ENCODE measurements at regions not wholly inside any gene's neighbourhood (a gene's known extent, or its start where the extent isn't known, plus 50 kb on each side); places are given as distances from the start of the nearest gene placed in this dataset.
A peak's percentile ranks its signal among the peaks of the same experiment; 100 is the strongest.

DNA sequence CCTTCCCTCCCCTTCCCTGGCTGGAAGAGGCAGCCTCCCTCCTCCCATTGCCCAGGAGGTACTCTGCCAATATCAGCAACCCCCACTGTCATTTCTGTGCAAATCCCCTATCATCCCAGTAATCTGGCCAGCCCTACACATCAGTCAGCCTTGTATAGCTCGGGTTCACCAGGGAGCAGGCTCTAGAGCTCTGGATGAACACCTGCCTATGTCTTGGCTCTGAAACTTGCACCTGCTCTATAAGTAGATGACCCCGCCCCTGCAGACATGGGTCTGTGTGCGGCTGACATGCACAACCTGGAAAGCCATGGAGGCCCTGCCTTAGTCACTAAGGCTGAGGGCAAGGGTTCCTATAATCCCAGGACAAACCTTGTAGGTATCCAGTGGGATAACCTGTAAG, 1042.9 kb downstream of the UQCRFS1 start:
- Mint-ChIP-seq H3K4me1 (peaks cover 76% of the 10 kb centered on the region), H3K27ac (peak overlapping the region; percentile 95), H3K9me3 (no peaks in the 10 kb centered on the region), H3K4me3 (peak overlapping the region; percentile 61), H3K36me3 (ENCODE audit: low read depth) (no peaks in the 10 kb centered on the region), H3K27me3 (ENCODE audit: low read depth, poor library complexity) (peaks cover 7% of the 10 kb centered on the region)
- no peak for DNase-seq
- TF ChIP-seq CTCF (IDR thresholded peaks at IDR 0.05) = no peak

DNA sequence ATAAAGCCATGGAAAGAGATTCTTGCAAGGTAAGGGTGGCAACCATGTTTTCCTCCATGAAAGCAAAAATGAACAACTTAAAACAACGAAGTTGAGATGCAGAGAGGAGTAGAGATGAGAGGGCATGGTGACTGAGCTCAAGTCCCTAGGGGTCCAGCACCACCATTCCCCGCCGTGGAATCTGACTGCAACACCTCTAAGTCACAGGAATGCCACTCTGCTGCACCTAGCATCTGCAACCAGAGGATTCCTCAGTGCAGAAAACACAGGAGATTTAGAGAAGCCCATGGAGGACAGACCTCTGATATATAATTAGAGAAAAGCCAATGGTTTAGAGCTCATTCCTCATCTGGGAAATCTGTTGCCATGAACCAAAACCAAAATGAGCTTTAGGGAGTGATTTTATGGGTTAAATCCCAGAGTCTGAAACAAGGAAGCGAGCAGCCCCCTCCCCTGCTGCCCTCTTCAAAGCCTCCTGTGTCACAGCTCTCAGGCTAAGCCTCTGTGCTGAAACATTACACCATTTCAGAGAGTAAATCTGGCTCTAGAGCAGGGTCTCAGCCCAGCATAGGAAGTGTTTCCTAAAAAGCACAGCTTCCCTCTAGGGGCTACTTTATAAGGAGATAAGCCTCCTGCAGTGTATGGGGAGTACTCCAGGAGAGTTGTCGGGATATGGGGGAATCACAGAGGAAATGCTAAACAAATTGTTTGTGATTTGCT, 1043.6 kb downstream of the UQCRFS1 start:
- peak; percentile 46 for DNase-seq
- peaks cover 82% of the 10 kb centered on the region for H3K4me1 Mint-ChIP-seq
- no peaks in the 10 kb centered on the region for H3K9me3 Mint-ChIP-seq
- H3K27me3 Mint-ChIP-seq (ENCODE audit: low read depth, poor library complexity) = peaks cover 5% of the 10 kb centered on the region
- H3K4me3 Mint-ChIP-seq = peak overlapping the region; percentile 61
- TF ChIP-seq CTCF (IDR thresholded peaks at IDR 0.05) = no peak
- H3K27ac Mint-ChIP-seq = peak overlapping the region; percentile 95
- H3K36me3 Mint-ChIP-seq (ENCODE audit: low read depth) = no peaks in the 10 kb centered on the region

GRCh38 chr19:28168557-28168956, 1044.4 kb downstream of the UQCRFS1 start:
- H3K4me1 Mint-ChIP-seq = peaks cover 89% of the 10 kb centered on the region
- H3K27ac Mint-ChIP-seq = peak overlapping the region; percentile 90
- H3K4me3 Mint-ChIP-seq = peak overlapping the region; percentile 23
- peak; percentile 6 for DNase-seq
- peaks cover 4% of the 10 kb centered on the region for H3K27me3 Mint-ChIP-seq (ENCODE audit: low read depth, poor library complexity)
- no peaks in the 10 kb centered on the region for H3K9me3 Mint-ChIP-seq
- no peak for TF ChIP-seq CTCF (IDR thresholded peaks at IDR 0.05)
- no peaks in the 10 kb centered on the region for H3K36me3 Mint-ChIP-seq (ENCODE audit: low read depth)

GRCh38 chr19:28166025-28166424, 1046.9 kb downstream of the UQCRFS1 start:
- TF ChIP-seq CTCF (IDR thresholded peaks at IDR 0.05) = no peak
- Mint-ChIP-seq H3K27ac (no peak overlapping the region), H3K36me3 (ENCODE audit: low read depth) (no peaks in the 10 kb centered on the region), H3K4me3 (no peak overlapping the region), H3K27me3 (ENCODE audit: low read depth, poor library complexity) (peaks cover 4% of the 10 kb centered on the region), H3K9me3 (peaks cover 11% of the 10 kb centered on the region), H3K4me1 (peaks cover 75% of the 10 kb centered on the region)
- no peak for DNase-seq

- Mint-ChIP-seq H3K36me3 (ENCODE audit: low read depth) (no peaks in the 10 kb centered on the region), H3K27me3 (ENCODE audit: low read depth, poor library complexity) (peaks cover 4% of the 10 kb centered on the region), H3K4me1 (peaks cover 57% of the 10 kb centered on the region), H3K4me3 (no peak overlapping the region), H3K27ac (no peak overlapping the region), H3K9me3 (peaks cover 25% of the 10 kb centered on the region)
- TF ChIP-seq CTCF (IDR thresholded peaks at IDR 0.05) = no peak
- no peak for DNase-seq
Measured at GRCh38 chr19:28164214-28164613, 1048.7 kb downstream of the UQCRFS1 start.

GRCh38 chr19:28159065-28159464, 1053.9 kb downstream of the UQCRFS1 start:
- no peaks in the 10 kb centered on the region for H3K36me3 Mint-ChIP-seq (ENCODE audit: low read depth)
- H3K4me1 Mint-ChIP-seq = peaks cover 8% of the 10 kb centered on the region
- H3K27me3 Mint-ChIP-seq (ENCODE audit: low read depth, poor library complexity) = no peaks in the 10 kb centered on the region
- DNase-seq = no peak
- H3K9me3 Mint-ChIP-seq = peaks cover 47% of the 10 kb centered on the region
- no peak overlapping the region for H3K4me3 Mint-ChIP-seq
- no peak overlapping the region for H3K27ac Mint-ChIP-seq
- TF ChIP-seq CTCF (IDR thresholded peaks at IDR 0.05) = no peak
